T-helper 1 cell treated with Interleukin-12 subunit alpha and Interleukin-12 subunit beta and Interleukin-4 antibody, amounts not matched to agents 30 μg/mL and 1 μg/mL, for 36 hours (primary cell): ENCODE measurements at regions not wholly inside any gene's neighbourhood (a gene's known extent, or its start where the extent isn't known, plus 50 kb on each side); places are given as distances from the start of the nearest gene placed in this dataset.

Experiments used
- H3K27ac Mint-ChIP-seq: one replicate; pipeline ENCODE4 v1.8.0; 2021; ENCODE audit warnings: mild to moderate bottlenecking, mixed read lengths
- H3K27me3 Mint-ChIP-seq: one replicate; pipeline ENCODE4 v1.8.0; 2021; ENCODE audit warnings: low read depth, mixed read lengths
- H3K36me3 Mint-ChIP-seq: one replicate; pipeline ENCODE4 v1.8.0; 2021; ENCODE audit warnings: low read depth, mixed read lengths
- H3K4me1 Mint-ChIP-seq: one replicate; pipeline ENCODE4 v1.8.0; 2021; ENCODE audit warnings: low read depth, mixed read lengths
- H3K4me3 Mint-ChIP-seq: one replicate; pipeline ENCODE4 v1.8.0; 2021; ENCODE audit warnings: mild to moderate bottlenecking, moderate library complexity, mixed read lengths
- H3K9me3 Mint-ChIP-seq: one replicate; pipeline ENCODE4 v1.8.0; 2021; ENCODE audit warnings: mixed read lengths

DNA sequence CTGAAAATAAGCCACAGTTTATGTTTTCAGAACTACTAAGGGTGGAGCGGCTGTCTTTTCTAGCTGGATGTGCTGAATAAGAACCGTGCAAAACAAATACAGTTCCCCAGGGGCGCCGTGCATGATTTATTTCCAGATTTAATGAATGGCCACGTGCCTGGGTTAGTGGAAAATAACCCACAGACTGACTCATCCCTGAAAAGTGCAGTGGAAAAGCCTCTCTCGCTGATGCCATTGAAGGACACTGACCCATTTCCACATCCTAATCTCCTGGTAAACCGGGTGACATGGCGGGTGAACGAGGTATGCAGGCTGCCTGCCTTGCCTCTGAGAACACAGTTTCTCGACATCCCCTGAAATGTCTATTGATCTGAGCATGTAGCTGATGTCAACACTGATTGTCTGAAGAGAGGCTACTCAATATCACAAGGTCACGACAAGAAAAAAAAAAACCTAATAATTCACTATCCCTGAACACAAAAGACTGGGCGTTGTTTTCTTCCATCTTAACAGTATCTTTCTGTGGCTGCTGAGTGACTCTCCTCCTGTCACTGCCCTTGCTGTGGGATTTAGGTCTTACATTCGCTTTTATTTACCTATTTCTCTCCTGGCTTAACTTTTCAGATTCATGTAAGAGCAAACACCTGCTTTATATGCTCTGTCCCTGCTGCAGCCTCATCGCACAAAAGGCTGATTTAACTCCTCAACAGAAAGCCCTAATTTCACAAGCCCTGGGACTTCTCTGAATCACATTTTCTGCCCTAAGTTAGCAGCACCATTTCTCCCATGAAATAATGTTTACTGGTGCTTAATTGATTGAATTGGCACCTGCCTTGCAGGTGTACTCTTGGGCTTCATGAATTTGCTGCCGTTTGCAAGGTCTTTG lies 76.9 kb upstream of the SCOC start:
- Mint-ChIP-seq H3K9me3 (no peaks in the 10 kb centered on the region), H3K4me1 (no peaks in the 10 kb centered on the region), H3K36me3 (no peaks in the 10 kb centered on the region), H3K4me3 (no peak overlapping the region), H3K27me3 (no peaks in the 10 kb centered on the region), H3K27ac (no peak overlapping the region)

DNA sequence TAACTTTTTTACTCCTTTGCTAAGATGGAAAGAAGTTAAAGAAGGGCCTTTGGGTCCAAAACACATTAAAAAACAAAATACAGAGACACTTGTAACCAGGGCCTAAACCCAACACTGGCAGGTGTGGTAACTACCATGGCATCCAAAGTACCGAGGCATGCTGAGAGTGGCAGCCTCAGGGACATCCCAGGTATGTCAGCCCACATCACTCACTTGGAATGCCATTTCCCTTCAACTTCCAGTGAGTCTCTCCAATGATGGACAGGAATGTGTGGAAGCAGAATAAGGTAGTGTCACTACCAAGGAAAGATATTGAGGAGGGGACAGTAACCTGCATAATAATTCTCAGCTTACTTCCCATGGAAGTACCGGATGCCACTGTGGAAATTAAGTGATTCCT lies 79.5 kb upstream of the SCOC start:
- Mint-ChIP-seq H3K4me1 (no peaks in the 10 kb centered on the region), H3K9me3 (no peaks in the 10 kb centered on the region), H3K4me3 (no peak overlapping the region), H3K27me3 (no peaks in the 10 kb centered on the region), H3K36me3 (no peaks in the 10 kb centered on the region), H3K27ac (no peak overlapping the region)

DNA sequence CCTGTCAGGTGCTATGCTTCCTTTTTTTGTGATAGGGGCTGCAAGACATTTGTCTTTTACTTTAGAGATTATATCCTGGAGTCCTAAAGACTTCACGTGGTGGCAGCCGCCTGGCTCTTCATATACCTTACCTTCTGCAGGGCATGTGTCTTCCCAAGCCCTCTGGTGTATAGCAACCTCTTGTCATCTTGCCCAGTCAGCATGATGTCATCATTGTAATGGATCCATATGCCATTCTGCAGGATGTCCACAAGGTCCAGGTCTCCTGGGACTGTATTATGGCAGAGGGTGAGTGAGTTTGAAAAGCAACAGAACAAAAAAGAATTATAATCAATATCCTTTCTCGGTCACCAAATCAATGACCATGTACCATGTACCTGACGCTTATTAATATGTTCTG lies 82.2 kb upstream of the SCOC start:
- Mint-ChIP-seq H3K4me1 (no peaks in the 10 kb centered on the region), H3K36me3 (no peaks in the 10 kb centered on the region), H3K27me3 (no peaks in the 10 kb centered on the region), H3K4me3 (no peak overlapping the region), H3K27ac (no peak overlapping the region), H3K9me3 (no peaks in the 10 kb centered on the region)

DNA sequence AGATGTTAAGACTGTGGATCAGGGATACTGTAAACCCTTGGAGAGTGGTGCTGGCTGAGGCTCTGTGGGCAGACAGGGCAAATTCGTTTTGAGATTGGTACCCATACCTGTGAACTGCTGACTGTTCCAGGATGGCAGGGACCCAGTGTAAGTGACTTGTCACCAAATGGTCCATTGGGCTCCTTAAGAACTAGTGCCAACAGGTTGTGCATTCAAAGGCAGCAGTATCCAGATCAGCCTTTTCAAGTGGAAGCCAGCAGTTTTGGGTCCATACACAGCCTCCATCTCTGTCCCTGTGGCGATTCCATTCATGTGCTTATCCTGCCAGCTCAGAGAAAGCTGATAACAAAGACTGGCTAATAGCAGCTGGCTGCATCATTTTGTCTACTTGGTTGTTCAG lies 84.0 kb upstream of the SCOC start:
- H3K27ac Mint-ChIP-seq = no peak overlapping the region
- H3K36me3 Mint-ChIP-seq = no peaks in the 10 kb centered on the region
- no peaks in the 10 kb centered on the region for H3K9me3 Mint-ChIP-seq
- H3K4me3 Mint-ChIP-seq = no peak overlapping the region
- no peaks in the 10 kb centered on the region for H3K27me3 Mint-ChIP-seq
- no peaks in the 10 kb centered on the region for H3K4me1 Mint-ChIP-seq

DNA sequence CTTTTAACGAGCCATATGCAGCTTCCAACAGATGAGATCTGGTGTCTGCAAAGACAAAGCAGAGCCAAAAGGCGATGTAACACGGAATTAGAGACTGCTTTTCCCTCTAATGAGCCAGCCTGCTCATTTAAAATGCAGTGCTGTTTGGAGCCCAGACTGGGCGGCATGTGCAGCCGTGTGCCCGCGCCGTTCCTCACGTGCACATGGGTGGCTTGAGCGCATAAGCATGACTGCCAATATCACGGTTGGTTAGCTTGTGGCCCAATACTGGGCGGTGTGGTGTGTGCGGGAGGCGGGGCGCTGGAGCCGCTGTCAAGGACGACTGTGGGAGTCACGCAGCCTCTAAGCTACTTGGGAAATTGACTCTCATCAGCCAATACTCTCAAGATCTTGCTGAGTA lies 87.0 kb upstream of the SCOC start:
- H3K27me3 Mint-ChIP-seq = no peaks in the 10 kb centered on the region
- no peak overlapping the region for H3K27ac Mint-ChIP-seq
- no peaks in the 10 kb centered on the region for H3K9me3 Mint-ChIP-seq
- H3K4me1 Mint-ChIP-seq = no peaks in the 10 kb centered on the region
- H3K4me3 Mint-ChIP-seq = no peak overlapping the region
- H3K36me3 Mint-ChIP-seq = no peaks in the 10 kb centered on the region

DNA sequence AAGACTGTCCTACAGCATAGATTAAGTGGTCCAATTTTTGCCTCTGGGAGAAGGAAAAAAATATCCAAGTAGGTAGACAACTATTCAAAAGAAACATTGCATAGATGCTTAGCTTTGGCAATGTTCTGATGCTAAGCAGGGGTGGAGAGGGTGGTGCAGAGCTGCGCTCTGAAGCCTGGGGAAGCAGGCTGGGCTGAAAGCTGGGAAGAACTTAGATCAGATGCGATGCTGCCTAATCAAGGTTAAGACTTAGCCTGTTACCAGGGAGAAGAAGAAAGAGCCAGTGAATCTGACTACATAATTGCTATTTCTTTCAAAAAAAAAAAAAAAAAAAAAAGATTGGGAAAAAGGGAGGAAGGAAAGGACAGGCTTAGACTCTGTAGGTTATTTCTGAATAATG lies 89.0 kb upstream of the SCOC start:
- peaks cover 9% of the 10 kb centered on the region for H3K27me3 Mint-ChIP-seq
- H3K36me3 Mint-ChIP-seq = no peaks in the 10 kb centered on the region
- no peaks in the 10 kb centered on the region for H3K4me1 Mint-ChIP-seq
- no peaks in the 10 kb centered on the region for H3K9me3 Mint-ChIP-seq
- H3K4me3 Mint-ChIP-seq = no peak overlapping the region
- no peak overlapping the region for H3K27ac Mint-ChIP-seq

DNA sequence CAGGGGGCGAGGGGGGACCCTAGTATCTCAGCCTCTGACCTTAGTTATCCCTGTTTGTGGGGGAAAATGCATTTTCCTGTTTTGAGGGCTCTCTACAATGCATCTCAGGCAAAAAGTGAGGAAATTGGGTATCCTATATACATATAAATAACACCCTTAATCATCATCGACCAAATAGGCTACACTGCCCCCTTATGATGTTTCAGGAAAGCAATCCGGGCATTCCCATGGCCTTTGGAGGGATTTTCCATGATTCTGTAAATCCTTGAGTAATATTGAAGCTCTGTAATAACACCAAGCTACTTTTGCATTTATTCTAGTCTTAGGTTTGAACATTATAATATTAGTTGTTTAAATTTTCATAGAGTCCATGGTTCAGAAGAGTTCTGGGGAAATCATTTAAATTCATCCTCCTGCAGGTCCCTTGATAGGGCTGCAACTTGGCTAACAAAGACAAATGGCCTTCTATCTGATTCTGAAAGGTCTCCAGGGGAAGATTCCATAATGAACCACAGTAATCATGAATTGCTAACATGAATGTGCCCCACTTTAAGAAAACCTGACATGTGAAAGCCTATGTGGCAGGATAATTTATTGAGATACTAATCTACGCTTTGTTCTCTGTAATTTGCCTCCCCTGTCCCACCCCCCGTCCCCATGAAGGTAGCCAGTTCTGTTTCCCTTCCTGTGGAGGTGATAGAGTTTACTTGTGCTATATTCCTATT lies 91.5 kb upstream of the SCOC start:
- no peak overlapping the region for H3K4me3 Mint-ChIP-seq
- H3K9me3 Mint-ChIP-seq = no peaks in the 10 kb centered on the region
- no peaks in the 10 kb centered on the region for H3K36me3 Mint-ChIP-seq
- no peak overlapping the region for H3K27ac Mint-ChIP-seq
- peaks cover 9% of the 10 kb centered on the region for H3K27me3 Mint-ChIP-seq
- H3K4me1 Mint-ChIP-seq = no peaks in the 10 kb centered on the region

DNA sequence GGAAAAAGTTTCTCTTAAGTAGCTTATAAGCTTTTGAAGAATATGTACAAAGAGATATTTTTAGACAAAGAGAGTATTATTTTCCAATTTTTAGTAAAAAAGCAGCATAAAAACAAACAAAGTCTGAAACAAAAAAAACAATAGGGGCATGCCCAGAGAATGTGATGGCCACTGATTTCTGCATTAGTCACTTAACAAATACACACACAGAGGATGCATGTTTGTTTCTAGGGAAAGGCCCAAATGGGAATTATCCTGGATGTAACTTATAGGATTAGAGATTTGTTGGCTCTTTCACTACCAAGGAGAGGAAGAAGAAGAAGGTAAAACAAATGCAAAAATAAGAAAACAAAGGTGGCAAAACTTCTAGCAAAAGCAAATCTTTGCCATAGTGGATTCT lies 95.9 kb upstream of the SCOC start:
- Mint-ChIP-seq H3K9me3 (no peaks in the 10 kb centered on the region), H3K4me1 (no peaks in the 10 kb centered on the region), H3K27ac (no peak overlapping the region), H3K4me3 (no peak overlapping the region), H3K27me3 (peaks cover 9% of the 10 kb centered on the region), H3K36me3 (no peaks in the 10 kb centered on the region)

DNA sequence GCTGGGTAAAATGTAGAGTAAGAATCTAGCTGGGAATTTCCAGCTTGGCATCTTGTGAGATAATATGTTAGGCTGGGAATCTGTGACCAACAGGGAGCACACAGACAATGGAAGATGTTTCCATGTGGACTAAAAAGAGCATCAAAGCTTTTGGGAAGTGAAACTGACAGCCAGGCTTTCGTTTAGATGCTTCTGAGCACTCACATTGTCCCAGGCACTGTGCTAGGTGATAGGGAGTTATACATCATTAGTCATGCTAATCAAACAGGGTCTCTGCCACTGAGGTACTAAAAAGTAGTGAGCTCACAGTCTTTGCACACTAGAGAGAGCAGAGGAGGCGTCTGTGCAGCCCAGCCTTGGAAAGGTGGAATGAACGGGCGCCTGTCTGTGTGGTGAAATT lies 101.9 kb upstream of the SCOC start:
- Mint-ChIP-seq H3K27me3 (peaks cover 11% of the 10 kb centered on the region), H3K9me3 (no peaks in the 10 kb centered on the region), H3K36me3 (no peaks in the 10 kb centered on the region), H3K4me3 (no peak overlapping the region), H3K4me1 (no peaks in the 10 kb centered on the region), H3K27ac (no peak overlapping the region)

DNA sequence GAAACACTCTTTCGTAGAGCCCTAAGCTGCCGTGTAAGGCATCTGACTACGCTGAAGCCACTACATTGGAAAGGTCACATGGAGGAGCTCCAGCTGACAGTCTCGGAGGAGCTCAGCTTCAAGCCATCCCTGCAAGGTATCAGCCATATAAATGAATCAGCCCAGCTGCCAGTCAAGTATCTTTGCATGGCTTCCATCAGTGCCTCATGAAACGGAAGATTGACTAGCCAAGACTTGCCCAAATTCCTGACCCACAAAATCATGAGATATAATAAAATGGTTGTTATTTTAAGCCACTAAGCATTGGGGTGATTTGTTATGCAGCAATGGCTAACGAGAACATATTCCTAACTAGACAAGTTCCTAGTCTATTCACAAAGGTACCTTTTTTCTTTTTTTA lies 104.1 kb upstream of the SCOC start:
- no peaks in the 10 kb centered on the region for H3K36me3 Mint-ChIP-seq
- H3K27ac Mint-ChIP-seq = no peak overlapping the region
- no peak overlapping the region for H3K4me3 Mint-ChIP-seq
- H3K27me3 Mint-ChIP-seq = peaks cover 11% of the 10 kb centered on the region
- H3K9me3 Mint-ChIP-seq = no peaks in the 10 kb centered on the region
- H3K4me1 Mint-ChIP-seq = no peaks in the 10 kb centered on the region

DNA sequence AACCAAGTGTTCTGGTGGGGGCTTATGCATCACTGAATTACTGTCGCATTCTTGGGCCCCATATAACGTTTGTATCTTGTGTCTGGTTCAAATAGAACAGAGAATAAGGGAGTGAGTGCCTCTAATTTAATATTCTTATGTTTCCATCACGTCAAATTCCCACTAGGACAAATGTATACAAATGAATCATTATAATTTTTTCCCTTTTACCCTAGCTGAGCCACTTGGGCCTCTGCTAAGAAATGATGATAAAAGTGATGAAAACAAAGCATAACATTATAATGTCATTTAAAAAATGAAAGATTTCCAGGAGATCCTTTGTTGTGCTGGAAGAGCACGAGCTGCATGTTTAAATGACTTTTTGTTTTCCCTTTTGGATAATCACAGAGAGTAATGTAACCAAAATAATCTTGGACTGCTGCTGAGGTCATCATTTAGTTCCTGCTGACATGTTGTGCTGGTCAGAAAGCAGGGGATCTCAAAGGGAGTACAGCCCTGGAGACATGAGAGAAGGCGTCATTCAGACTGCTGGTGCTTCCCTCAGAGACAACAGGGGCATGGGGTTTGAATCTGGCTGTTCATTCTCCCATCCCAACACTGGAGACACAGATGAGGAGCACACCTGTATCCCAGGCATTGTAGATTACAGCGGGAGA lies 105.1 kb upstream of the SCOC start:
- Mint-ChIP-seq H3K27ac (no peak overlapping the region), H3K36me3 (no peaks in the 10 kb centered on the region), H3K4me3 (no peak overlapping the region), H3K27me3 (peaks cover 16% of the 10 kb centered on the region), H3K9me3 (no peaks in the 10 kb centered on the region), H3K4me1 (no peaks in the 10 kb centered on the region)

DNA sequence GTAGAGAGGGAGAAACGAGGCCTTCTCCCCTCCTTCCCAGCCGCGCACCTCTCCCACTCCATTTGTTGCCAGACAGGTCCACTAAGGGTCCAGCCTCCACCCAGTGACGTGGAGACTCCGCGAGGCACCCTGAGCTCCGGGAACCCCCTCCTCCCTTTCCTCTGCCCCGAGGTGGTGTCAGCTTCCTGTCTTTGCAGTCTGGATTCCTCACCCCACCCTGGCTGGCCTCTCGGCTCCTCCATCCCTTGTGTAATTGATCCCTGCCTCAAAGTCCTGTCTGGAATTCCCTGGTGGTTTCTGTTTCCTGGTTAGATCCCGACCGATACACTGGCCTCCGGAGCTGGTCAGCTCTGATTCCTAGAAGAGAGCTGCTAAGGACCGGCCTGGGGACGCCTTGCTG lies 105.9 kb upstream of the SCOC start:
- no peak overlapping the region for H3K27ac Mint-ChIP-seq
- H3K27me3 Mint-ChIP-seq = peaks cover 18% of the 10 kb centered on the region
- no peak overlapping the region for H3K4me3 Mint-ChIP-seq
- no peaks in the 10 kb centered on the region for H3K36me3 Mint-ChIP-seq
- no peaks in the 10 kb centered on the region for H3K9me3 Mint-ChIP-seq
- H3K4me1 Mint-ChIP-seq = no peaks in the 10 kb centered on the region

DNA sequence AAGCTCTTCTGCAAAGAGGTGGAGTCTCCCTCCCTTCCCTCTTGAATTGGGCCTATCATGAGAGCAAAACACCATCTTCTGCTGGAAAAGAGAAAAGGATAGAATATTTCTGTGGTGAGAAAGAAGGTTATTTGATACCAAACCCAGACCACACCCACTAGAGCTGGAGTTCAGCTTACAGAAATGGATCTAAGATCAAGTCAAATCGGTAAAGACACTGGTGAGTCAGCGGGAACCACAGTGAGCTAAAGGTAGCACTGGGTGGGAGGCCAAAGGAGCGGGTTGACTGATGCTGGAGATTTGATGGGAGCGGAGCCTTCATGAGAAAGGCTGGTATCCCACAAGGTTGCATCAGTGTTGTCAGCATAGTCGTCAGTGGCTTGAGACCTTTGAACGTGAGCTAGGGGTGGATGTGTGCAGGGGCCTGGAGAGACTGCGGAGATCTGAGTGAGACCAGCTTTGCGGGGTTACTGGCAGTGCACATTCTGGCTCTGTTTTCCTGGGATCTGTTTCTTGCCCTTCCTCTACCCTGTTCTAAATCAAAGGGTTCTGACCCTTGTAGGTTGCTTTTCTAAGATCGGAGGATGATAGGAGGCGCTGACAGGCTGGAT lies 106.4 kb upstream of the SCOC start:
- Mint-ChIP-seq H3K36me3 (no peaks in the 10 kb centered on the region), H3K4me1 (no peaks in the 10 kb centered on the region), H3K27ac (no peak overlapping the region), H3K9me3 (no peaks in the 10 kb centered on the region), H3K27me3 (peaks cover 20% of the 10 kb centered on the region), H3K4me3 (no peak overlapping the region)

DNA sequence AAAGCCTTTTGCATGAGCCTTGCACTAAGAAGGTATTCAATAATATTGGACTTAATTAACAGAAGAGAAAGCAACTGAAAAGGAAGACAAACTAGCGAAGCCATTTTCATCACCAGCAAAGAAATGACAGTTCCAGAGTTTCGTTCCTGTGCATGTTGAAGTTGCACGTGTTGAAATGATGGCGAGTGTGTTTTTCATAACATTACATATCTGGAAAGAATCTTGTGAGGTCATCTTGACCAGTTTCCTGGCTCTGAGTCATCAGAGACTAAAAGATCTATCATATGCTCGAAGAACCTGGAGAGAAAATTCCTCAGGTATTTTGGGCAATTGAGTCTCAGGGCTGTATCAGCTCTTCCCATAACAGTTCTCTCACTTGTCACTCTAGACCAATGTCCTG lies 106.2 kb upstream of the MAML3 start:
- Mint-ChIP-seq H3K9me3 (no peaks in the 10 kb centered on the region), H3K4me3 (no peak overlapping the region), H3K27ac (no peak overlapping the region), H3K36me3 (no peaks in the 10 kb centered on the region), H3K27me3 (peaks cover 32% of the 10 kb centered on the region), H3K4me1 (no peaks in the 10 kb centered on the region)
